Fibroblast of skin of right biceps (primary cell): ENCODE measurements at regions not wholly inside any gene's neighbourhood (a gene's known extent, or its start where the extent isn't known, plus 50 kb on each side); places are given as distances from the start of the nearest gene placed in this dataset.

Experiments used
- DNase-seq: peaks from one replicate; pipeline ENCODE4 v3.0.0-alpha.2; 2013

- DNase-seq: no peak
These were observed 79.0 kb downstream of the LBH start for GRCh38 chr2:30310371-30310770.

GRCh38 chr2:30310955-30311354, 79.6 kb downstream of the LBH start:
- no peak for DNase-seq

GRCh38 chr2:30311711-30312110, 80.4 kb downstream of the LBH start:
- no peak for DNase-seq

- DNase-seq: no peak
These were observed 81.6 kb downstream of the LBH start for GRCh38 chr2:30312916-30313315.

- DNase-seq: no peak
These were observed 83.6 kb downstream of the LBH start for GRCh38 chr2:30314981-30315380.

GRCh38 chr2:30315391-30316063, 84.2 kb downstream of the LBH start:
- DNase-seq: no peak

GRCh38 chr2:30316408-30316807, 85.1 kb downstream of the LBH start:
- no peak for DNase-seq

- DNase-seq: no peak
These were observed 87.9 kb downstream of the LBH start for GRCh38 chr2:30318987-30319782.

- DNase-seq: peak; percentile 40
These were observed 90.1 kb downstream of the LBH start for GRCh38 chr2:30321466-30321865.

- no peak for DNase-seq
These were observed 92.2 kb downstream of the LBH start for GRCh38 chr2:30323499-30323898.

GRCh38 chr2:30324245-30324908, 93.0 kb downstream of the LBH start:
- DNase-seq: no peak

GRCh38 chr2:30325600-30326328, 94.4 kb downstream of the LBH start:
- DNase-seq: no peak

GRCh38 chr2:30326497-30326896, 95.2 kb downstream of the LBH start:
- DNase-seq: no peak

- DNase-seq: no peak
These were observed 99.7 kb downstream of the LBH start for GRCh38 chr2:30331038-30331437.

- no peak for DNase-seq
These were observed 100.5 kb downstream of the LBH start for GRCh38 chr2:30331869-30332268.

- no peak for DNase-seq
These were observed 101.6 kb downstream of the LBH start for GRCh38 chr2:30332791-30333453.

GRCh38 chr2:30334762-30335363, 103.5 kb downstream of the LBH start:
- DNase-seq: no peak

GRCh38 chr2:30336084-30336483, 104.8 kb downstream of the LBH start:
- DNase-seq: no peak

- no peak for DNase-seq
These were observed 105.9 kb downstream of the LBH start for GRCh38 chr2:30336978-30337841.

- DNase-seq: no peak
These were observed 107.1 kb downstream of the LBH start for GRCh38 chr2:30338475-30338874.

- DNase-seq: no peak
These were observed 107.7 kb downstream of the LBH start for GRCh38 chr2:30339071-30339470.
